NCI-H2107 treated with DMSO at 0.1 percent for 48 hours (cell line): ENCODE measurements at regions not wholly inside any gene's neighbourhood (a gene's known extent, or its start where the extent isn't known, plus 50 kb on each side); places are given as distances from the start of the nearest gene placed in this dataset.

Experiments
- DNase-seq: peaks from one replicate; lab custom pipeline; 2025; ENCODE audit not compliant: unreplicated experiment; lab: John Stamatoyannopoulos, UW

GRCh38 chr10:130847170-130847569 is 464.4 kb downstream of the TCERG1L start:
- no peak for DNase-seq

- DNase-seq = no peak
These were observed 462.7 kb downstream of the TCERG1L start for GRCh38 chr10:130848855-130849254.

- no peak for DNase-seq
These were observed 457.4 kb downstream of the TCERG1L start for GRCh38 chr10:130854151-130854550.

GRCh38 chr10:130857631-130858295 is 453.8 kb downstream of the TCERG1L start:
- no peak for DNase-seq

GRCh38 chr10:130858626-130859025 is 452.9 kb downstream of the TCERG1L start:
- DNase-seq = no peak

GRCh38 chr10:130859427-130859826 is 452.1 kb downstream of the TCERG1L start:
- no peak for DNase-seq

GRCh38 chr10:130862122-130862521 is 449.4 kb downstream of the TCERG1L start:
- no peak for DNase-seq

GRCh38 chr10:130862626-130863025 is 448.9 kb downstream of the TCERG1L start:
- DNase-seq = no peak

- DNase-seq = no peak
These were observed 448.5 kb downstream of the TCERG1L start for GRCh38 chr10:130863044-130863443.

GRCh38 chr10:130864961-130865818 is 446.3 kb downstream of the TCERG1L start:
- DNase-seq = no peak

- no peak for DNase-seq
These were observed 444.7 kb downstream of the TCERG1L start for GRCh38 chr10:130866857-130867256.

GRCh38 chr10:130867446-130868194 is 443.9 kb downstream of the TCERG1L start:
- no peak for DNase-seq

GRCh38 chr10:130869179-130869841 is 442.2 kb downstream of the TCERG1L start:
- DNase-seq = no peak

GRCh38 chr10:130871406-130871805 is 440.1 kb downstream of the TCERG1L start:
- DNase-seq = no peak

GRCh38 chr10:130873636-130874035 is 437.9 kb downstream of the TCERG1L start:
- no peak for DNase-seq

- DNase-seq = no peak
These were observed 436.4 kb downstream of the TCERG1L start for GRCh38 chr10:130875116-130875515.

- DNase-seq = no peak
These were observed 435.5 kb downstream of the TCERG1L start for GRCh38 chr10:130875897-130876472.

GRCh38 chr10:130877126-130877525 is 434.4 kb downstream of the TCERG1L start:
- DNase-seq = no peak

GRCh38 chr10:130878131-130878530 is 433.4 kb downstream of the TCERG1L start:
- DNase-seq = no peak

- DNase-seq = no peak
These were observed 428.6 kb downstream of the TCERG1L start for GRCh38 chr10:130882906-130883305.

- no peak for DNase-seq
These were observed 427.1 kb downstream of the TCERG1L start for GRCh38 chr10:130884456-130884855.
